Testis (tissue), 2 donors: ENCODE measurements at regions not wholly inside any gene's neighbourhood (a gene's known extent, or its start where the extent isn't known, plus 50 kb on each side); places are given as distances from the start of the nearest gene placed in this dataset.

Source experiments
- CTCF ChIP-seq, 3 experiments: fragments of 450-650 bp in 2 of 3; fragments of 200-600 bp in 1 of 3; sonication (generic) in 1 of 3; IDR thresholded peaks; one replicate each; pipeline ENCODE4 v1.5.1; 2016 to 2019; ENCODE audit warnings: antibody characterized with exemption in 3 of 3, mild to moderate bottlenecking in 2 of 3, moderate library complexity in 1 of 3
- POLR2A ChIP-seq: fragments of 450-650 bp; IDR thresholded peaks from one replicate; pipeline ENCODE4 v1.6.1; 2017; ENCODE audit warnings: antibody characterized with exemption, mild to moderate bottlenecking, moderate library complexity

DNA sequence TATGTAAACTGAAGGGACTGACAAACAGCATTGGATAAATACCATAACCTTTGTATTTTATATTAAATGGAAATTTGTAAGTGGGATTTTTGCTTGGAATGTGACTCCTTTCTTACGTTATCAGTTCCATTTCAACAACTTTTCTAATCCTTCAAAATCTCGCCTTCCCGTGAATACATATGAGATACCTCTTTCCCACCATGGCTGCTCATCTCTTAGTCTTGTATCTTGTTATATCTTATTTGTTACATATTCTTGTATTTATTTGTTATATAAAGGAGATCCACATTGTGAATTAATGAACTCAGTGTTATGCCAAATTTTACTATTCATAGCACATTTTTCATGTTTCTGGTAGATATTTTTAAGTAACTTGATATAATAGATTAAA, 623.7 kb downstream of the MCTP2 start:
- no peak for TF ChIP-seq CTCF (IDR thresholded peaks at IDR 0.05)
- TF ChIP-seq POLR2A: no peak
